Body of pancreas (tissue), 4 donors: ENCODE measurements at regions not wholly inside any gene's neighbourhood (a gene's known extent, or its start where the extent isn't known, plus 50 kb on each side); places are given as distances from the start of the nearest gene placed in this dataset.

Experiments used
- ATAC-seq: fragments of 150-250 bp; one replicate; pipeline ENCODE4 v1.9.1; 2016
- DNase-seq, 4 donors: peaks; one replicate each; pipeline ENCODE4 v3.0.0-alpha.2; 2019
- H3K27ac ChIP-seq, 4 donors: fragments of 200-600 bp; sonication (generic); 1 replicate in 3 of 4; 2 replicates in 1 of 4; pipeline versions ENCODE4 v1.5.1 to v1.6.1; 2016 to 2019; ENCODE audit warnings: mild to moderate bottlenecking in 1 of 4, mixed read lengths in 1 of 4, moderate library complexity in 1 of 4
- H3K27me3 ChIP-seq, 2 donors: fragments of 200-600 bp; sonication (generic); one replicate each; pipeline ENCODE4 v1.6.0; 2016; ENCODE audit warnings: mild to moderate bottlenecking in 1 of 2
- H3K36me3 ChIP-seq, 2 donors: fragments of 200-600 bp; sonication (generic); replicated peaks in 1 of 2; 2 replicates each; pipeline ENCODE4 v1.5.1; 2016; ENCODE audit warnings: low read depth in 2 of 2; ENCODE audit not compliant: insufficient read depth in 1 of 2
- H3K4me1 ChIP-seq: fragments of 200-600 bp; sonication (generic); one replicate; pipeline ENCODE4 v1.6.0; 2016
- H3K4me3 ChIP-seq, 2 donors: fragments of 200-600 bp; sonication (generic); 1 replicate in 1 of 2; 2 replicates in 1 of 2; pipeline ENCODE4 v1.5.1; 2016 to 2019
- H3K9me3 ChIP-seq, 3 donors: fragments of 200-600 bp; sonication (generic); 1 replicate in 2 of 3; 2 replicates in 1 of 3; pipeline ENCODE4 v1.5.1; 2016
- POLR2A ChIP-seq, 3 donors: fragments of 450-650 bp; IDR thresholded peaks; one replicate each; pipeline ENCODE4 v1.6.1; 2016; ENCODE audit warnings: antibody characterized with exemption in 3 of 3, mild to moderate bottlenecking in 2 of 3
- WGBS, 2 donors: methylation state at CpG; one replicate each; pipeline ENCODE4 v1.1.5; 2017; 5-methylcytosine and 5-hydroxymethylcytosine counted together
- intact Hi-C: fragments of 100-400 bp; cut with DNase I; formaldehyde crosslinking; loops from one replicate; pipeline ENCODE4 v1.15.1; 2023
- TF ChIP-seq, protein P1 (sequence below), 7 experiments: fragments of 450-650 bp in 4 of 7; fragments of 200-600 bp in 3 of 7; sonication (generic) in 3 of 7; IDR thresholded peaks; one replicate each; pipeline ENCODE4 v1.5.1; 2016 to 2019; ENCODE audit warnings: antibody characterized with exemption in 7 of 7

DNA sequence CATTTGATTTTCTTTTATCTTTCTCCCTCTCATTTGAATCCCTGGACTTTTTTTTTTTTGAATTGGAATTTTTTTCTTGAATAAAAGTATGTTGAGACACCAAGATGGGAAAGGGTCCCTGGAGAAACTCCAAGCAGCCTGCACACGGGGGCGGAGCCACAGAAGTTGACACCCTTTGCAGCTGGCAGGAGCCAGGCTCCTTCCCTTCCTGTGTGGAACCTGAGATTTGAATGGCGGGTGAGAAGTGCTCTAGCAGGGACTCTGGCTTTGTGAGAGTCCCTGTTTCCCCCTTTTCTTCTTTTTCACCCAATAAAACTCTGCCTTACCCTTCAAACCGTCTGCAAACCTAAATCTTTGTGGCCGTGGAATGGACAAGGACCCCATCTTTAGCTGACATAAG lies 1381.0 kb upstream of the MIR17HG start:
- ATAC-seq (no peak), DNase-seq (no peak)
- 52 to 63% methylated on average over 5 of the region's 5 CpGs for WGBS, 2 donors
- intact Hi-C loops, result no loop called here
- H3K27me3 ChIP-seq, result no peaks in the 10 kb centered on the region
- H3K36me3 ChIP-seq, result no peaks in the 10 kb centered on the region
- no peak overlapping the region for H3K27ac ChIP-seq
- H3K4me3 ChIP-seq, result no peak overlapping the region
- no peaks in the 10 kb centered on the region for H3K9me3 ChIP-seq
- TF ChIP-seq POLR2A (IDR thresholded peaks at IDR 0.05), result no peak
- TF ChIP-seq, protein P1, sequence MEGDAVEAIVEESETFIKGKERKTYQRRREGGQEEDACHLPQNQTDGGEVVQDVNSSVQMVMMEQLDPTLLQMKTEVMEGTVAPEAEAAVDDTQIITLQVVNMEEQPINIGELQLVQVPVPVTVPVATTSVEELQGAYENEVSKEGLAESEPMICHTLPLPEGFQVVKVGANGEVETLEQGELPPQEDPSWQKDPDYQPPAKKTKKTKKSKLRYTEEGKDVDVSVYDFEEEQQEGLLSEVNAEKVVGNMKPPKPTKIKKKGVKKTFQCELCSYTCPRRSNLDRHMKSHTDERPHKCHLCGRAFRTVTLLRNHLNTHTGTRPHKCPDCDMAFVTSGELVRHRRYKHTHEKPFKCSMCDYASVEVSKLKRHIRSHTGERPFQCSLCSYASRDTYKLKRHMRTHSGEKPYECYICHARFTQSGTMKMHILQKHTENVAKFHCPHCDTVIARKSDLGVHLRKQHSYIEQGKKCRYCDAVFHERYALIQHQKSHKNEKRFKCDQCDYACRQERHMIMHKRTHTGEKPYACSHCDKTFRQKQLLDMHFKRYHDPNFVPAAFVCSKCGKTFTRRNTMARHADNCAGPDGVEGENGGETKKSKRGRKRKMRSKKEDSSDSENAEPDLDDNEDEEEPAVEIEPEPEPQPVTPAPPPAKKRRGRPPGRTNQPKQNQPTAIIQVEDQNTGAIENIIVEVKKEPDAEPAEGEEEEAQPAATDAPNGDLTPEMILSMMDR (IDR thresholded peaks at IDR 0.05), result no peak
- no peaks in the 10 kb centered on the region for H3K4me1 ChIP-seq

DNA sequence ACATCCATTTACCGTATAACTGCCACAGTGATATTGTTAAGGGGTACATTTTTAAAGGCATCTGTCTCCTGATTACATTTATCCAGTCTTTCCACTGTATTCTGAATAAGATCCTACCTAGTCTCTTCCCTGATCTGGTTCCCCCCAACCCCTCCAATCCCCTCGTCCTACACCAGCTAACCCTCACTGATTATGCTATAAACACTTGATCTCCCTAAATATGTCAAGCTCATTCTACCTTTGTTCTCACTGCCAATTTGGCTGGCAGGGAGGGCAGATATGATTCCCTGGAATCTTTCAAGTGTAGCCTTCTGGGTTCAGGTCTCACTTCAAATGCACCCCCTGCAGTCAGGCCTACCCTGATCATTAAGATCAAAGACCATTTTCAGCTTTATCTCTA lies 1379.8 kb upstream of the MIR17HG start:
- TF ChIP-seq, protein P1 (IDR thresholded peaks at IDR 0.05), result no peak
- no peak for TF ChIP-seq POLR2A (IDR thresholded peaks at IDR 0.05)
- Histone ChIP-seq H3K4me3 (no peak overlapping the region), H3K27ac (no peak overlapping the region), H3K4me1 (no peaks in the 10 kb centered on the region), H3K27me3 (no peaks in the 10 kb centered on the region), H3K9me3 (no peaks in the 10 kb centered on the region), H3K36me3 (no peaks in the 10 kb centered on the region)
- no peak for DNase-seq
- 59 to 69% methylated on average over 2 of the region's 2 CpGs for WGBS, 2 donors
- no peak for ATAC-seq
- intact Hi-C loops, result no loop called here

DNA sequence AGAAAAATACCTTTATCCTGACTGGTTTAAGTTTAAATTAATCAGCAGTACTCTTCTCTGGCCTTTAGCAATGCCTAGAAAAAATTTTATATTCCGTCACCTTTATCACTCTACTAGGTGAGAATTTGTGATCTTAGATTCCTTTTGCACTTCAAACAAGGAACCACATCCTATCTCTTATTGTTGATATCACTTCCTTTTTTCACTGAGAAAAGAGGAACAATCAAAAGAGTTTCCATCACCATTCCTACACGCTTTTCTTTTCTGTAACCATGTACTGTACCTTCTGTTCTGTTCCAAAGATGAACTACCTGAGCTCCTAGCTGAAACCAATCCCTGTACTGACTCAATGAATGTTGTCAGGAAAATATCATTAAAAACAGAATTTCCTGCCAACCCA lies 1379.0 kb upstream of the MIR17HG start:
- TF ChIP-seq POLR2A (IDR thresholded peaks at IDR 0.05), result no peak
- TF ChIP-seq, protein P1 (IDR thresholded peaks at IDR 0.05), result no peak
- no peak overlapping the region for H3K27ac ChIP-seq
- WGBS, 2 donors, result 29 to 39% methylated on average over 2 of the region's 2 CpGs

DNA sequence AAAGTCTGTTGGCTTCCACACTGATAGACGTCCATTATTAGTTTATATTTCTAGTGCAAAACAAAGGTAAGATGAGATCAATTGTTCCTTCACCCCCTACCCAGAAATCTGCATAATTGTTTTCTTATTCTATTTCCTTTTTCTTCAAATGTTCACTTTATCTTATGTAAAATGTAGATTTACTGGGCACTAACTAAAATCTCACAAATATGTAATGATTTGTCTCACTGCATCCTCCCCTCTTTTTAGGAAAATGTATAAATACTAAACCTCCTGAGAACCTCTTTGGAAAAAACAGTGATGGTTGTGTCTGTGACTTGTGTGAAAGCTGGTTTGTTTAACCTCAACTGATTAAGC lies 1377.2 kb upstream of the MIR17HG start:
- H3K9me3 ChIP-seq, result no peaks in the 10 kb centered on the region
- no peak overlapping the region for H3K4me3 ChIP-seq
- H3K27ac ChIP-seq, result no peak overlapping the region
- H3K27me3 ChIP-seq, result no peaks in the 10 kb centered on the region
- 36 to 41% methylated on average over 1 of the region's 1 CpG for WGBS, 2 donors
- H3K36me3 ChIP-seq, result no peaks in the 10 kb centered on the region
- ATAC-seq, result no peak
- H3K4me1 ChIP-seq, result no peaks in the 10 kb centered on the region
- TF ChIP-seq, protein P1 (IDR thresholded peaks at IDR 0.05), result no peak
- TF ChIP-seq POLR2A (IDR thresholded peaks at IDR 0.05), result no peak
- intact Hi-C loops, result no loop called here
- no peak for DNase-seq

More for the DNA sequence above, 1379.0 kb upstream of the MIR17HG start:
- intact Hi-C loops, result no loop called here
- H3K4me3 ChIP-seq, result no peak overlapping the region
- H3K9me3 ChIP-seq, result no peaks in the 10 kb centered on the region
- DNase-seq (no peak), ATAC-seq (no peak)
- no peaks in the 10 kb centered on the region for H3K36me3 ChIP-seq
- H3K4me1 ChIP-seq, result no peaks in the 10 kb centered on the region
- H3K27me3 ChIP-seq, result no peaks in the 10 kb centered on the region

DNA sequence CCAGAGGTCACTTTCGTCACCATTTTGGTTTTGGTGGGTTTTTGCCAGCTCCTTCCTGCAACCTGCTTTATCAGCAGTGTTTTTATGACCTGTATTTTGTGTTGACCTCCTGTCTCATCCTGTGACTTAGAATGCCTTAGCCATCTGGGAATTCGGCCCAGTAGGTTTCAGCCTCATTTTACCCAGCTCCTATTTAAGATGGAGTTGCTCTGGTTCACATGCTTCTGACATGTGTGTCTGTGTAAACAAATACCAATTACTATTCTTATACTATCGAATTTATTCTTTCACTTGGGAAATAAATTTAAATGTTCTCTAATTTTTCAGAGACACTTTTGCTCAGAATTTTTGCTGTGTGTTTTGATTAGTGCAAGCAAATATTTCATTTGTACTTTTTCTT lies 1370.3 kb upstream of the MIR17HG start:
- H3K27me3 ChIP-seq, result no peaks in the 10 kb centered on the region
- DNase-seq (no peak), ATAC-seq (no peak)
- no peak overlapping the region for H3K27ac ChIP-seq
- no peaks in the 10 kb centered on the region for H3K36me3 ChIP-seq
- WGBS, 2 donors, result 61 to 67% methylated on average over 3 of the region's 3 CpGs
- no peaks in the 10 kb centered on the region for H3K9me3 ChIP-seq
- intact Hi-C loops, result no loop called here
- H3K4me3 ChIP-seq, result no peak overlapping the region
- TF ChIP-seq, protein P1 (IDR thresholded peaks at IDR 0.05), result no peak
- TF ChIP-seq POLR2A (IDR thresholded peaks at IDR 0.05), result no peak
- H3K4me1 ChIP-seq, result no peaks in the 10 kb centered on the region
